Adrenal gland (tissue), 5 donors: ENCODE measurements at regions not wholly inside any gene's neighbourhood (a gene's known extent, or its start where the extent isn't known, plus 50 kb on each side); places are given as distances from the start of the nearest gene placed in this dataset.

Source experiments
- CTCF ChIP-seq, 6 experiments: fragments of 450-650 bp in 4 of 6; fragments of 200-600 bp in 2 of 6; sonication (generic) in 1 of 6; IDR thresholded peaks; 1 replicate in 5 of 6; 2 replicates in 1 of 6; pipeline versions ENCODE4 v1.5.1 to v1.8.0; 2016 to 2021; ENCODE audit warnings: antibody characterized with exemption in 6 of 6, mild to moderate bottlenecking in 2 of 6, moderate library complexity in 1 of 6
- POLR2A ChIP-seq, 2 donors: fragments of 450-650 bp; IDR thresholded peaks; one replicate each; pipeline ENCODE4 v1.6.1; 2017; ENCODE audit warnings: antibody characterized with exemption in 2 of 2, mild to moderate bottlenecking in 2 of 2, moderate library complexity in 1 of 2
- donor health status: DM: no; HTN: no; CAD: no.

GRCh38 chr12:30500532-30500931 is 195.1 kb downstream of the IPO8 start:
- TF ChIP-seq CTCF (IDR thresholded peaks at IDR 0.05) (no peak), POLR2A (IDR thresholded peaks at IDR 0.05) (no peak)
